ENCODE measurements at regions not wholly inside any gene's neighbourhood (a gene's known extent, or its start where the extent isn't known, plus 50 kb on each side); places are given as distances from the start of the nearest gene placed in this dataset.

GRCh38 chr3:178042376-178042775, 493.9 kb upstream of the KCNMB2 start:
- H2AFZ ChIP-seq (ENCODE audit: low read depth, low read length), result no peak overlapping the region
- no peaks in the 10 kb centered on the region for H3F3A ChIP-seq (ENCODE audit: insufficient read depth, low read length, poor library complexity, severe bottlenecking)
- no peak overlapping the region for H3K4me3 ChIP-seq (ENCODE audit: low read length)
- H3K4me2 ChIP-seq (ENCODE audit: low read length), result no peak overlapping the region
- no peaks in the 10 kb centered on the region for H3K36me3 ChIP-seq (ENCODE audit: insufficient read depth, low read length)
- H3K9me3 ChIP-seq (ENCODE audit: low read length), result no peaks in the 10 kb centered on the region
- no peaks in the 10 kb centered on the region for H3K79me2 ChIP-seq (replicated peaks; ENCODE audit: insufficient read depth, low read length)
- no peaks in the 10 kb centered on the region for H3K27me3 ChIP-seq (ENCODE audit: insufficient read depth, low read depth, low read length)
- TF ChIP-seq POLR2AphosphoS5 (IDR thresholded peaks at IDR 0.05), result no peak
- no peak for TF ChIP-seq MXI1 (conservative IDR thresholded peaks at IDR 0.05; ENCODE audit: poor library complexity, severe bottlenecking)
- TF ChIP-seq RAD21 (conservative IDR thresholded peaks at IDR 0.05), result no peak
- TF ChIP-seq TAF1 (IDR thresholded peaks at IDR 0.05; ENCODE audit: low read depth), result no peak
- no peak for TF ChIP-seq EZH2 (IDR thresholded peaks at IDR 0.05; ENCODE audit: borderline replicate concordance, insufficient read depth, low read length, poor library complexity, severe bottlenecking)
- no peak for TF ChIP-seq SMC3 (conservative IDR thresholded peaks at IDR 0.05; ENCODE audit: poor library complexity)
- TF ChIP-seq, protein P1, sequence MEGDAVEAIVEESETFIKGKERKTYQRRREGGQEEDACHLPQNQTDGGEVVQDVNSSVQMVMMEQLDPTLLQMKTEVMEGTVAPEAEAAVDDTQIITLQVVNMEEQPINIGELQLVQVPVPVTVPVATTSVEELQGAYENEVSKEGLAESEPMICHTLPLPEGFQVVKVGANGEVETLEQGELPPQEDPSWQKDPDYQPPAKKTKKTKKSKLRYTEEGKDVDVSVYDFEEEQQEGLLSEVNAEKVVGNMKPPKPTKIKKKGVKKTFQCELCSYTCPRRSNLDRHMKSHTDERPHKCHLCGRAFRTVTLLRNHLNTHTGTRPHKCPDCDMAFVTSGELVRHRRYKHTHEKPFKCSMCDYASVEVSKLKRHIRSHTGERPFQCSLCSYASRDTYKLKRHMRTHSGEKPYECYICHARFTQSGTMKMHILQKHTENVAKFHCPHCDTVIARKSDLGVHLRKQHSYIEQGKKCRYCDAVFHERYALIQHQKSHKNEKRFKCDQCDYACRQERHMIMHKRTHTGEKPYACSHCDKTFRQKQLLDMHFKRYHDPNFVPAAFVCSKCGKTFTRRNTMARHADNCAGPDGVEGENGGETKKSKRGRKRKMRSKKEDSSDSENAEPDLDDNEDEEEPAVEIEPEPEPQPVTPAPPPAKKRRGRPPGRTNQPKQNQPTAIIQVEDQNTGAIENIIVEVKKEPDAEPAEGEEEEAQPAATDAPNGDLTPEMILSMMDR (IDR thresholded peaks at IDR 0.05; ENCODE audit: poor library complexity, severe bottlenecking), result no peak
- no peak for TF ChIP-seq EP300 (conservative IDR thresholded peaks at IDR 0.05; ENCODE audit: poor library complexity, severe bottlenecking)
- TF ChIP-seq REST (IDR thresholded peaks at IDR 0.05; ENCODE audit: borderline replicate concordance), result no peak
- H3K9me2 ChIP-seq (ENCODE audit: insufficient read depth, low read length), result no peaks in the 10 kb centered on the region
- no peaks in the 10 kb centered on the region for H4K20me1 ChIP-seq (ENCODE audit: insufficient read depth)
- H3K9ac ChIP-seq (ENCODE audit: low read length), result no peak overlapping the region
- no peak overlapping the region for H3K27ac ChIP-seq (ENCODE audit: low read length)

GRCh38 chr3:178043084-178043483, 493.2 kb upstream of the KCNMB2 start:
- TF ChIP-seq POLR2AphosphoS5 (IDR thresholded peaks at IDR 0.05) (no peak), TAF1 (IDR thresholded peaks at IDR 0.05; ENCODE audit: low read depth) (no peak), EZH2 (IDR thresholded peaks at IDR 0.05; ENCODE audit: borderline replicate concordance, insufficient read depth, low read length, poor library complexity, severe bottlenecking) (no peak), RAD21 (conservative IDR thresholded peaks at IDR 0.05) (no peak), REST (IDR thresholded peaks at IDR 0.05; ENCODE audit: borderline replicate concordance) (no peak), EP300 (conservative IDR thresholded peaks at IDR 0.05; ENCODE audit: poor library complexity, severe bottlenecking) (no peak), SMC3 (conservative IDR thresholded peaks at IDR 0.05; ENCODE audit: poor library complexity) (no peak), MXI1 (conservative IDR thresholded peaks at IDR 0.05; ENCODE audit: poor library complexity, severe bottlenecking) (no peak)
- TF ChIP-seq, protein P1 (IDR thresholded peaks at IDR 0.05; ENCODE audit: poor library complexity, severe bottlenecking), result no peak
- no peaks in the 10 kb centered on the region for H3K36me3 ChIP-seq (ENCODE audit: insufficient read depth, low read length)

More at GRCh38 chr3:178043084-178043483, 493.2 kb upstream of the KCNMB2 start:
- Histone ChIP-seq H3F3A (ENCODE audit: insufficient read depth, low read length, poor library complexity, severe bottlenecking) (no peaks in the 10 kb centered on the region), H3K9me3 (ENCODE audit: low read length) (no peaks in the 10 kb centered on the region), H3K79me2 (replicated peaks; ENCODE audit: insufficient read depth, low read length) (no peaks in the 10 kb centered on the region), H3K27ac (ENCODE audit: low read length) (no peak overlapping the region), H3K9me2 (ENCODE audit: insufficient read depth, low read length) (no peaks in the 10 kb centered on the region), H3K27me3 (ENCODE audit: insufficient read depth, low read depth, low read length) (no peaks in the 10 kb centered on the region), H2AFZ (ENCODE audit: low read depth, low read length) (no peak overlapping the region), H3K4me2 (ENCODE audit: low read length) (no peak overlapping the region), H3K9ac (ENCODE audit: low read length) (no peak overlapping the region), H3K4me3 (ENCODE audit: low read length) (no peak overlapping the region), H4K20me1 (ENCODE audit: insufficient read depth) (no peaks in the 10 kb centered on the region)

Data from neural cell (in vitro differentiated cells).